H1 (cell line): ENCODE measurements at regions not wholly inside any gene's neighbourhood (a gene's known extent, or its start where the extent isn't known, plus 50 kb on each side); places are given as distances from the start of the nearest gene placed in this dataset.

ENCODE experiments used
- POLR2AphosphoS5 ChIP-seq: IDR thresholded peaks from 2 replicates; pipeline ENCODE4 v1.6.1; 2011; ENCODE audit warnings: low read depth, low read length
- RAD21 ChIP-seq, 2 experiments: IDR thresholded peaks in 1 of 2; conservative IDR thresholded peaks in 1 of 2; 2 replicates each; pipeline ENCODE4 v1.6.1; 2011; ENCODE audit warnings: low read depth in 2 of 2, low read length in 2 of 2, improper control_type of control experiment in 1 of 2, inconsistent platforms in 1 of 2, mild to moderate bottlenecking in 1 of 2, moderate library complexity in 1 of 2
- SP2 ChIP-seq: IDR thresholded peaks from 2 replicates; pipeline ENCODE4 v1.6.1; 2012; ENCODE audit warnings: mild to moderate bottlenecking, low read length, inconsistent platforms

- TF ChIP-seq POLR2AphosphoS5 (no peak), SP2 (no peak), RAD21 (IDR thresholded peaks at IDR 0.05 in 1 of 2, conservative IDR thresholded peaks at IDR 0.05 in 1 of 2; ENCODE audit: low read depth in 2 of 2, low read length in 2 of 2) (no peak)
Observed at GRCh38 chr15:85314146-85314545, 66.3 kb upstream of the AKAP13 start (continued).
